ENCODE measurements at regions not wholly inside any gene's neighbourhood (a gene's known extent, or its start where the extent isn't known, plus 50 kb on each side); places are given as distances from the start of the nearest gene placed in this dataset.

- no peak for TF ChIP-seq BCL3 (IDR thresholded peaks at IDR 0.05; ENCODE audit: borderline replicate concordance, insufficient read depth, low read depth, low read length, poor library complexity, severe bottlenecking)
- no peak for TF ChIP-seq CTCF (IDR thresholded peaks at IDR 0.05 in 2 of 3, conservative IDR thresholded peaks at IDR 0.05 in 1 of 3; ENCODE audit: control insufficient read depth in 2 of 3, extremely low read depth in 1 of 3, insufficient read depth in 1 of 3, low read depth in 3 of 3, low read length in 3 of 3)
- TF ChIP-seq POLR2AphosphoS5 (IDR thresholded peaks at IDR 0.05; ENCODE audit: low read length), result no peak
- no peak for TF ChIP-seq EZH2 (IDR thresholded peaks at IDR 0.05; ENCODE audit: borderline replicate concordance, control insufficient read depth, low read depth, low read length)
- no peak for TF ChIP-seq TCF7 (IDR thresholded peaks at IDR 0.05; ENCODE audit: borderline replicate concordance)
- TF ChIP-seq MTA2 (IDR thresholded peaks at IDR 0.05; ENCODE audit: low read depth), result no peak
- TF ChIP-seq POLR2A (IDR thresholded peaks at IDR 0.05; ENCODE audit: low read depth, low read length), result no peak
- TF ChIP-seq USF2 (IDR thresholded peaks at IDR 0.05; ENCODE audit: borderline replicate concordance, low read depth, low read length), result no peak
- no peak for TF ChIP-seq NFYB (IDR thresholded peaks at IDR 0.05; ENCODE audit: insufficient read depth, low read depth, low read length)
- TF ChIP-seq CEBPB (IDR thresholded peaks at IDR 0.05; ENCODE audit: borderline replicate concordance in 1 of 2, low read depth in 2 of 2, low read length in 2 of 2), result no peak
- no peak for TF ChIP-seq FOS (IDR thresholded peaks at IDR 0.05; ENCODE audit: borderline replicate concordance, extremely low read depth, insufficient read length)
Measured at GRCh38 chr7:115630049-115630448, 400.5 kb downstream of the TFEC start.
